HEK293 (cell line): ENCODE measurements at regions not wholly inside any gene's neighbourhood (a gene's known extent, or its start where the extent isn't known, plus 50 kb on each side); places are given as distances from the start of the nearest gene placed in this dataset.

Source experiments
- KLF9 ChIP-seq: fragments of 450-650 bp; formaldehyde crosslinking; IDR thresholded peaks from 2 replicates; pipeline ENCODE4 v1.5.1; 2016; ENCODE audit warnings: missing biosample characterization, missing genetic modification characterization, low read depth
- PRDM4 ChIP-seq: fragments of 450-650 bp; formaldehyde crosslinking; IDR thresholded peaks from 2 replicates; pipeline ENCODE4 v1.5.1; 2017; ENCODE audit warnings: missing biosample characterization, missing genetic modification characterization
- SETDB1 ChIP-seq: IDR thresholded peaks from one replicate; pipeline ENCODE4 v1.6.1; 2017; ENCODE audit warnings: mild to moderate bottlenecking, low read length, moderate library complexity, mixed read lengths; ENCODE audit not compliant: insufficient read length
- ZNF335 ChIP-seq: fragments of 450-650 bp; formaldehyde crosslinking; conservative IDR thresholded peaks from 2 replicates; pipeline ENCODE4 v1.5.1; 2016; ENCODE audit warnings: missing biosample characterization, missing genetic modification characterization
- ZNF571 ChIP-seq: fragments of 450-650 bp; formaldehyde crosslinking; IDR thresholded peaks from 2 replicates; pipeline ENCODE4 v1.5.0; 2017; ENCODE audit warnings: missing biosample characterization, missing genetic modification characterization
- ZXDB ChIP-seq: fragments of 450-650 bp; formaldehyde crosslinking; IDR thresholded peaks from 2 replicates; pipeline ENCODE4 v1.5.1; 2016; ENCODE audit warnings: missing biosample characterization, missing genetic modification characterization
- TF ChIP-seq, protein P1 (sequence below): fragments of 450-650 bp; formaldehyde crosslinking; IDR thresholded peaks from 2 replicates; pipeline ENCODE4 v1.5.1; 2016; ENCODE audit warnings: missing biosample characterization, missing genetic modification characterization
- TF ChIP-seq, protein P2 (sequence below): fragments of 450-650 bp; formaldehyde crosslinking; IDR thresholded peaks from 2 replicates; pipeline ENCODE4 v1.5.1; 2016; ENCODE audit warnings: missing biosample characterization, missing genetic modification characterization
- TF ChIP-seq, protein P3 (sequence below): fragments of 450-650 bp; formaldehyde crosslinking; optimal IDR thresholded peaks from 2 replicates; pipeline ENCODE3; 2016; ENCODE audit warnings: missing biosample characterization, mild to moderate bottlenecking, missing genetic modification characterization

DNA sequence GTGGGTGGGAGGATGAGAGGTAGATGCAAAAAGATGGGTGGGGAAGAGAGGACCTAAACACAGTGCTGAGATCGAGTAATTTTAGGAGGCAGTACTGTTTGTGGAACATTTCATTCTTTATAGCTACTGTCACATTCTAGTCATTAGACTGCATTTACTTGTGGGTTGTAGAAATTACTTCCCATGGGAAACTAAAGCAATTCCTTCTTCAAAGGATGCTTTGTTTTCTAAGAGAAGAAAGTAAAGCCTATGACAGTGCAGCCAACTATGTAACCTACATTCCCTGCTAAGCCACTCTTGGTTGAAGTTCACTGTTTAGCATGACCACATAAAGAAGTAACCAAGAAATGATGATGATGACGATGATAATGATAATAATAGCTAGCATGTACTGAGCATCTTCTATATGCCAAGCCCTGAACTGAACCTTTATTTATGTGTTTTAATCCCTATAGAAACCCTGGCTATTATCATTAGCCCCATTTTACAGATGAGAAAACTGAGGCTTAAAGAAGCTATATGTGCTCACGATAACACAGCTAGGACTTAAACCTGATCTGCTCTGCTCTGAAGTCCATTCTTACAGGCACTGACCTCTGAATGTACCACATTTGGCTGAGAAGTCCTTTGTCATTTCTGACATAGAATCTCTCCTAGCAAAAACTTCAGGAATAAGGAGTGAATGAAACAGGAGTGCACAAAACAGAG is 114.5 kb upstream of the KIT start:
- TF ChIP-seq, protein P1, sequence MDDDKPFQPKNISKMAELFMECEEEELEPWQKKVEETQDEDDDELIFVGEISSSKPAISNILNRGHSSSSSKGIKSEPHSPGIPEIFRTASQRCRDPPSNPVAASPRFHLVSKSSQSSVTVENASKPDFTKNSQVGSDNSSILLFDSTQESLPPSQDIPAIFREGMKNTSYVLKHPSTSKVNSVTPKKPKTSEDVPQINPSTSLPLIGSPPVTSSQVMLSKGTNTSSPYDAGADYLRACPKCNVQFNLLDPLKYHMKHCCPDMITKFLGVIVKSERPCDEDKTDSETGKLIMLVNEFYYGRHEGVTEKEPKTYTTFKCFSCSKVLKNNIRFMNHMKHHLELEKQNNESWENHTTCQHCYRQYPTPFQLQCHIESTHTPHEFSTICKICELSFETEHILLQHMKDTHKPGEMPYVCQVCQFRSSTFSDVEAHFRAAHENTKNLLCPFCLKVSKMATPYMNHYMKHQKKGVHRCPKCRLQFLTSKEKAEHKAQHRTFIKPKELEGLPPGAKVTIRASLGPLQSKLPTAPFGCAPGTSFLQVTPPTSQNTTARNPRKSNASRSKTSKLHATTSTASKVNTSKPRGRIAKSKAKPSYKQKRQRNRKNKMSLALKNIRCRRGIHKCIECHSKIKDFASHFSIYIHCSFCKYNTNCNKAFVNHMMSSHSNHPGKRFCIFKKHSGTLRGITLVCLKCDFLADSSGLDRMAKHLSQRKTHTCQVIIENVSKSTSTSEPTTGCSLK (tag by site-specific recombination), result no peak
- TF ChIP-seq ZXDB (tag by site-specific recombination), result no peak
- TF ChIP-seq, protein P2, sequence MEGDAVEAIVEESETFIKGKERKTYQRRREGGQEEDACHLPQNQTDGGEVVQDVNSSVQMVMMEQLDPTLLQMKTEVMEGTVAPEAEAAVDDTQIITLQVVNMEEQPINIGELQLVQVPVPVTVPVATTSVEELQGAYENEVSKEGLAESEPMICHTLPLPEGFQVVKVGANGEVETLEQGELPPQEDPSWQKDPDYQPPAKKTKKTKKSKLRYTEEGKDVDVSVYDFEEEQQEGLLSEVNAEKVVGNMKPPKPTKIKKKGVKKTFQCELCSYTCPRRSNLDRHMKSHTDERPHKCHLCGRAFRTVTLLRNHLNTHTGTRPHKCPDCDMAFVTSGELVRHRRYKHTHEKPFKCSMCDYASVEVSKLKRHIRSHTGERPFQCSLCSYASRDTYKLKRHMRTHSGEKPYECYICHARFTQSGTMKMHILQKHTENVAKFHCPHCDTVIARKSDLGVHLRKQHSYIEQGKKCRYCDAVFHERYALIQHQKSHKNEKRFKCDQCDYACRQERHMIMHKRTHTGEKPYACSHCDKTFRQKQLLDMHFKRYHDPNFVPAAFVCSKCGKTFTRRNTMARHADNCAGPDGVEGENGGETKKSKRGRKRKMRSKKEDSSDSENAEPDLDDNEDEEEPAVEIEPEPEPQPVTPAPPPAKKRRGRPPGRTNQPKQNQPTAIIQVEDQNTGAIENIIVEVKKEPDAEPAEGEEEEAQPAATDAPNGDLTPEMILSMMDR (tag by site-specific recombination), result no peak
- TF ChIP-seq, protein P3, sequence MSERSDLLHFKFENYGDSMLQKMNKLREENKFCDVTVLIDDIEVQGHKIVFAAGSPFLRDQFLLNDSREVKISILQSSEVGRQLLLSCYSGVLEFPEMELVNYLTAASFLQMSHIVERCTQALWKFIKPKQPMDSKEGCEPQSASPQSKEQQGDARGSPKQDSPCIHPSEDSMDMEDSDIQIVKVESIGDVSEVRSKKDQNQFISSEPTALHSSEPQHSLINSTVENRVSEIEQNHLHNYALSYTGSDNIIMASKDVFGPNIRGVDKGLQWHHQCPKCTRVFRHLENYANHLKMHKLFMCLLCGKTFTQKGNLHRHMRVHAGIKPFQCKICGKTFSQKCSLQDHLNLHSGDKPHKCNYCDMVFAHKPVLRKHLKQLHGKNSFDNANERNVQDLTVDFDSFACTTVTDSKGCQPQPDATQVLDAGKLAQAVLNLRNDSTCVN (tag by site-specific recombination), result no peak
- no peak for TF ChIP-seq ZNF335 (tag by site-specific recombination)
- no peak for TF ChIP-seq PRDM4 (tag by site-specific recombination)
- TF ChIP-seq KLF9 (tag by site-specific recombination), result no peak
- no peak for TF ChIP-seq ZNF571 (tag by site-specific recombination)
- TF ChIP-seq SETDB1, result no peak
